Left lung (tissue), 4 donors: ENCODE measurements at regions not wholly inside any gene's neighbourhood (a gene's known extent, or its start where the extent isn't known, plus 50 kb on each side); places are given as distances from the start of the nearest gene placed in this dataset.

Experiments used
- ATAC-seq: fragments of 200-7000 bp; cut with Tn5 transposase; one replicate; pipeline ENCODE4 v1.9.1; 2020; ENCODE audit warnings: moderate library complexity
- DNase-seq, 4 donors: peaks; one replicate each; pipeline ENCODE4 v3.0.0-alpha.2; 2013 to 2020
- H3K27ac ChIP-seq, 2 donors: fragments of 200-600 bp; sonication (generic) in 1 of 2; one replicate each; pipeline versions ENCODE4 v1.5.0 to v1.8.0; 2020 to 2021
- H3K27me3 ChIP-seq, 2 donors: fragments of 200-600 bp; sonication (generic) in 1 of 2; one replicate each; pipeline versions ENCODE4 v1.5.0 to v1.8.0; 2020 to 2021
- H3K36me3 ChIP-seq, 2 donors: fragments of 200-600 bp; sonication (generic) in 1 of 2; one replicate each; pipeline versions ENCODE4 v1.5.0 to v1.8.0; 2020 to 2021
- H3K4me1 ChIP-seq, 2 donors: fragments of 200-600 bp; one replicate each; pipeline ENCODE4 v1.8.0; 2021
- H3K4me3 ChIP-seq, 2 donors: fragments of 200-600 bp; sonication (generic) in 1 of 2; one replicate each; pipeline versions ENCODE4 v1.5.0 to v1.8.0; 2020 to 2021; ENCODE audit warnings: mild to moderate bottlenecking in 1 of 2
- H3K9me3 ChIP-seq, 2 donors: fragments of 200-600 bp; sonication (generic) in 1 of 2; one replicate each; pipeline versions ENCODE4 v1.5.0 to v1.8.0; 2020 to 2021
- intact Hi-C, 2 donors: fragments of 100-400 bp; cut with DNase I; formaldehyde crosslinking; loops; one replicate each; pipeline versions ENCODE4 v1.11.2 to v1.14.2; 2022
- TF ChIP-seq, protein P1 (sequence below), 2 donors: fragments of 200-600 bp; sonication (generic) in 1 of 2; IDR thresholded peaks; one replicate each; pipeline versions ENCODE4 v1.5.0 to v1.8.0; 2021; ENCODE audit warnings: antibody characterized with exemption in 2 of 2
- donor health status: DM: no; HTN: yes; CAD: no.
- donor health status: DM: no; HTN: no; CAD: no.

DNA sequence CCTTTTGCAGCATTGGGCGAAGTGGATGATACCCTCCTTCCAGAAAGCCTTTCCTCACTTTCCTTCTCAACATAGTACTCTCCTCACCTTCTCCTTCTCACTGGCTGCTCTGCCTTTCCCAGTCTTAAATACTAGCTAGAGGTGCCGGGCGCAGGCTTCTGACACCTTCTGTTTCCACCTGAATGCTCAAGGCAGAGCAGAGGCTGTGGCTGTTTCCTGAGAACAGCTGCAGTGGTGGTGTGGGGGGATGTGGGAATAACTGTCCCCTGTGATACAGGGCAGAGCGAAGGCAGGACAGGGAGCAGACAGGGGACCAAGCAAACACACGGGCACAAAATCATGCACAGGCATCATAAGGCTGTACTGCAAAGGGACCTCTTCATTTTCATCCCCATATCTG, 303.1 kb downstream of the SS18 start:
- ATAC-seq (no peak), DNase-seq (no peak)
- intact Hi-C loops, result no loop called here
- no peaks in the 10 kb centered on the region for H3K4me1 ChIP-seq
- H3K4me3 ChIP-seq, result no peak overlapping the region
- H3K9me3 ChIP-seq, result no peaks in the 10 kb centered on the region
- no peak overlapping the region for H3K27ac ChIP-seq
- H3K27me3 ChIP-seq, result no peaks in the 10 kb centered on the region
- TF ChIP-seq, protein P1, sequence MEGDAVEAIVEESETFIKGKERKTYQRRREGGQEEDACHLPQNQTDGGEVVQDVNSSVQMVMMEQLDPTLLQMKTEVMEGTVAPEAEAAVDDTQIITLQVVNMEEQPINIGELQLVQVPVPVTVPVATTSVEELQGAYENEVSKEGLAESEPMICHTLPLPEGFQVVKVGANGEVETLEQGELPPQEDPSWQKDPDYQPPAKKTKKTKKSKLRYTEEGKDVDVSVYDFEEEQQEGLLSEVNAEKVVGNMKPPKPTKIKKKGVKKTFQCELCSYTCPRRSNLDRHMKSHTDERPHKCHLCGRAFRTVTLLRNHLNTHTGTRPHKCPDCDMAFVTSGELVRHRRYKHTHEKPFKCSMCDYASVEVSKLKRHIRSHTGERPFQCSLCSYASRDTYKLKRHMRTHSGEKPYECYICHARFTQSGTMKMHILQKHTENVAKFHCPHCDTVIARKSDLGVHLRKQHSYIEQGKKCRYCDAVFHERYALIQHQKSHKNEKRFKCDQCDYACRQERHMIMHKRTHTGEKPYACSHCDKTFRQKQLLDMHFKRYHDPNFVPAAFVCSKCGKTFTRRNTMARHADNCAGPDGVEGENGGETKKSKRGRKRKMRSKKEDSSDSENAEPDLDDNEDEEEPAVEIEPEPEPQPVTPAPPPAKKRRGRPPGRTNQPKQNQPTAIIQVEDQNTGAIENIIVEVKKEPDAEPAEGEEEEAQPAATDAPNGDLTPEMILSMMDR (IDR thresholded peaks at IDR 0.05), result no peak
- H3K36me3 ChIP-seq, result no peaks in the 10 kb centered on the region

- ATAC-seq, result no peak
- Histone ChIP-seq H3K4me3 (no peak overlapping the region), H3K27me3 (no peaks in the 10 kb centered on the region)
Observed at GRCh38 chr18:25786758-25787157, 303.7 kb downstream of the SS18 start.

DNA sequence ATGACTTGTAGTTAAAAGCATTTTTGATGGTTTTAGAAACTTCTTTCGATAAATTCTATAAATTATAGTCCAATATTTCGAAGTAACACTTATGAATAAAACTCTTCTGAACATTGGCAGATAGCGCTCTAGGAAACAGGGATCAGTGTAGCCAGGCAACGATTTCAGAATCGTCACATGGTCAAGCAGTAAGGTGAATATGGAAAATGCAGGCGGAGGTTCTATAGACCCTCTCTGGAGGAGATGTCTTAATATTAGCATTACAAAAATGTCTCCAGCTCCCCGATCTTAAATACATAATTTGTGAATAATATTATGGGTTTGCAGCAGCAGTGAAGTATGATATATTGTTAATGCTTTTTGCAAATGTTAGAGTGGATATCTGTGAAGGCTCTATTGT, 310.3 kb downstream of the SS18 start:
- H3K27ac ChIP-seq, result no peak overlapping the region
- H3K4me1 ChIP-seq, result no peaks in the 10 kb centered on the region
- TF ChIP-seq, protein P1 (IDR thresholded peaks at IDR 0.05), result no peak
- DNase-seq, result no peak
- no peaks in the 10 kb centered on the region for H3K9me3 ChIP-seq
- H3K4me3 ChIP-seq, result no peak overlapping the region
- H3K27me3 ChIP-seq, result no peaks in the 10 kb centered on the region
- intact Hi-C loops, result no loop called here
- ATAC-seq, result no peak
- H3K36me3 ChIP-seq, result no peaks in the 10 kb centered on the region

More at GRCh38 chr18:25786758-25787157, 303.7 kb downstream of the SS18 start:
- DNase-seq, result no peak
- H3K36me3 ChIP-seq, result no peaks in the 10 kb centered on the region
- H3K4me1 ChIP-seq, result no peaks in the 10 kb centered on the region
- no peak overlapping the region for H3K27ac ChIP-seq
- TF ChIP-seq, protein P1 (IDR thresholded peaks at IDR 0.05), result no peak
- intact Hi-C loops, result no loop called here
- no peaks in the 10 kb centered on the region for H3K9me3 ChIP-seq

- TF ChIP-seq, protein P1 (IDR thresholded peaks at IDR 0.05), result no peak
- no peaks in the 10 kb centered on the region for H3K27me3 ChIP-seq
- intact Hi-C loops, result no loop called here
- DNase-seq, result no peak
- H3K36me3 ChIP-seq, result no peaks in the 10 kb centered on the region
- no peaks in the 10 kb centered on the region for H3K9me3 ChIP-seq
- H3K4me3 ChIP-seq, result no peak overlapping the region
- H3K27ac ChIP-seq, result no peak overlapping the region
- no peaks in the 10 kb centered on the region for H3K4me1 ChIP-seq
- ATAC-seq, result no peak
Observed at GRCh38 chr18:25771796-25772195, 318.6 kb downstream of the SS18 start.

DNA sequence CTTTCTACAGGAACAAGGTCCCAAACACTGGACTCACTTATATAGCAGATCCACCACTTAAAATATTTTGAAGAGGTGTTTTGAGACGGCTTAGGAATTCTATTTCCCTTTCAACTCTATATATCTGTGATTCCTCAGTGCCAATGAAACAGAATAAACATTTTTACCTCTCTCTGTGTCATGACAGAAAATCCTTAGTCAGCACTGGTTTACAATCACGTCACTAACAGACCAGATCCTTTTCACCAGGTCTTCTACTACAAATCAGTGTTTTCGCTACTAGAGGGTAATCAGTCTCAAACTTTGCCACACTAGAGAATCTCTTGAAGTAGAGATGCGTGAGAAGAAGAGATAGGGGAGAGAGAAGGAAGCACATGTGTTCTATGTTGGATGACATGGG, 325.6 kb downstream of the SS18 start:
- TF ChIP-seq, protein P1 (IDR thresholded peaks at IDR 0.05), result no peak
- intact Hi-C loops, result no loop called here
- H3K9me3 ChIP-seq, result no peaks in the 10 kb centered on the region

More for the DNA sequence above, 325.6 kb downstream of the SS18 start:
- no peak overlapping the region for H3K27ac ChIP-seq
- H3K4me1 ChIP-seq, result no peaks in the 10 kb centered on the region
- H3K27me3 ChIP-seq, result no peaks in the 10 kb centered on the region
- ATAC-seq, result no peak
- H3K36me3 ChIP-seq, result no peaks in the 10 kb centered on the region
- H3K4me3 ChIP-seq, result no peak overlapping the region
- no peak for DNase-seq
